Right lobe of liver (tissue), 4 donors: ENCODE measurements at regions not wholly inside any gene's neighbourhood (a gene's known extent, or its start where the extent isn't known, plus 50 kb on each side); places are given as distances from the start of the nearest gene placed in this dataset.

ENCODE experiments used
- CTCF ChIP-seq, 4 donors: fragments of 200-600 bp in 3 of 4; fragments of 450-650 bp in 1 of 4; IDR thresholded peaks; one replicate each; pipeline versions ENCODE4 v1.5.1 to v1.8.0; 2016 to 2022; ENCODE audit warnings: antibody characterized with exemption in 4 of 4, mild to moderate bottlenecking in 2 of 4
- POLR2A ChIP-seq: fragments of 450-650 bp; IDR thresholded peaks from one replicate; pipeline ENCODE4 v1.6.1; 2017; ENCODE audit warnings: antibody characterized with exemption, mild to moderate bottlenecking
- donor health status: DM: no; HTN: no; CAD: no.
- donor health status: DM: no; HTN: no; CAD: no.
- donor health status: DM: no; HTN: yes; CAD: no.

- TF ChIP-seq CTCF (IDR thresholded peaks at IDR 0.05) (no peak), POLR2A (no peak)
Observed at GRCh38 chr11:19607656-19608360, 104.8 kb upstream of the NAV2 start.
